HG03378 (cell line): ENCODE measurements at regions not wholly inside any gene's neighbourhood (a gene's known extent, or its start where the extent isn't known, plus 50 kb on each side); places are given as distances from the start of the nearest gene placed in this dataset.
A peak's percentile ranks its signal among the peaks of the same experiment; 100 is the strongest.
"Not testable (repeated sequence)": the region's sequence is repeated elsewhere in the genome, so short reads cannot be mapped to it uniquely, and the experiment has no call there.

Experiments used
- ATAC-seq: cut with Tn5 transposase; IDR thresholded peaks from one replicate; pipeline ENCODE4 v1.9.1; 2021; ENCODE audit warnings: mild to moderate bottlenecking, moderate library complexity; ENCODE audit not compliant: unreplicated experiment

- ATAC-seq = not testable (repeated sequence)
Observed at GRCh38 chr3:18693588-18694329, 268.6 kb upstream of the SATB1 start.

- no peak for ATAC-seq
Observed at GRCh38 chr3:18687286-18687685, 262.1 kb upstream of the SATB1 start.

- ATAC-seq = no peak
Observed at GRCh38 chr3:18683900-18684299, 258.8 kb upstream of the SATB1 start.

- ATAC-seq = no peak
Observed at GRCh38 chr3:18681818-18682345, 256.7 kb upstream of the SATB1 start.

- ATAC-seq = no peak
Observed at GRCh38 chr3:18680758-18681157, 255.6 kb upstream of the SATB1 start.

GRCh38 chr3:18679238-18679637 is 254.1 kb upstream of the SATB1 start:
- ATAC-seq = no peak

GRCh38 chr3:18675197-18675596 is 250.1 kb upstream of the SATB1 start:
- no peak for ATAC-seq

- no peak for ATAC-seq
Observed at GRCh38 chr3:18672561-18672960, 247.4 kb upstream of the SATB1 start.

- no peak for ATAC-seq
Observed at GRCh38 chr3:18670759-18671158, 245.6 kb upstream of the SATB1 start.

GRCh38 chr3:18669374-18669773 is 244.2 kb upstream of the SATB1 start:
- no peak for ATAC-seq

- no peak for ATAC-seq
Observed at GRCh38 chr3:18667552-18667951, 242.4 kb upstream of the SATB1 start.

- ATAC-seq = no peak
Observed at GRCh38 chr3:18666655-18667054, 241.5 kb upstream of the SATB1 start.

- ATAC-seq = peak; percentile 50
Observed at GRCh38 chr3:18660059-18660458, 234.9 kb upstream of the SATB1 start.

GRCh38 chr3:18657858-18658820 is 233.0 kb upstream of the SATB1 start:
- no peak for ATAC-seq

- no peak for ATAC-seq
Observed at GRCh38 chr3:18656866-18657265, 231.7 kb upstream of the SATB1 start.

- ATAC-seq = no peak
Observed at GRCh38 chr3:18656410-18656809, 231.3 kb upstream of the SATB1 start.

- ATAC-seq = no peak
Observed at GRCh38 chr3:18655827-18656226, 230.7 kb upstream of the SATB1 start.

- ATAC-seq = no peak
Observed at GRCh38 chr3:18652781-18653180, 227.6 kb upstream of the SATB1 start.

GRCh38 chr3:18650731-18651130 is 225.6 kb upstream of the SATB1 start:
- no peak for ATAC-seq

GRCh38 chr3:18649666-18650363 is 224.7 kb upstream of the SATB1 start:
- ATAC-seq = peak; percentile 92

GRCh38 chr3:18648868-18649462 is 223.8 kb upstream of the SATB1 start:
- ATAC-seq = no peak
